ENCODE measurements at regions not wholly inside any gene's neighbourhood (a gene's known extent, or its start where the extent isn't known, plus 50 kb on each side); places are given as distances from the start of the nearest gene placed in this dataset.

- in situ Hi-C loops (cut with HindIII; ENCODE audit: low sequenced_read_pairs), result no loop called here
- no peak for DNase-seq (ENCODE audit: low read depth, low spot score)
- no peak for TF ChIP-seq CTCF (IDR thresholded peaks at IDR 0.05; ENCODE audit: low read depth, low read length)
- no peak overlapping the region for H3K4me3 ChIP-seq (ENCODE audit: low read depth, low read length)
These were observed 109.0 kb downstream of the ZNF518B start for GRCh38 chr4:10348241-10348640.

GRCh38 chr4:10347815-10348214 lies 109.4 kb downstream of the ZNF518B start:
- no peak for DNase-seq (ENCODE audit: low read depth, low spot score)
- in situ Hi-C loops (cut with HindIII; ENCODE audit: low sequenced_read_pairs), result no loop called here
- no peak overlapping the region for H3K4me3 ChIP-seq (ENCODE audit: low read depth, low read length)
- no peak for TF ChIP-seq CTCF (IDR thresholded peaks at IDR 0.05; ENCODE audit: low read depth, low read length)

GRCh38 chr4:10347281-10347795 lies 109.9 kb downstream of the ZNF518B start:
- DNase-seq (ENCODE audit: low read depth, low spot score), result no peak
- in situ Hi-C loops (cut with HindIII; ENCODE audit: low sequenced_read_pairs), result no loop called here
- TF ChIP-seq CTCF (IDR thresholded peaks at IDR 0.05; ENCODE audit: low read depth, low read length), result no peak
- H3K4me3 ChIP-seq (ENCODE audit: low read depth, low read length), result no peak overlapping the region

GRCh38 chr4:10346023-10346422 lies 111.2 kb downstream of the ZNF518B start:
- TF ChIP-seq CTCF (IDR thresholded peaks at IDR 0.05; ENCODE audit: low read depth, low read length), result no peak
- H3K4me3 ChIP-seq (ENCODE audit: low read depth, low read length), result no peak overlapping the region
- in situ Hi-C loops (cut with HindIII; ENCODE audit: low sequenced_read_pairs), result no loop called here
- no peak for DNase-seq (ENCODE audit: low read depth, low spot score)

GRCh38 chr4:10345381-10345784 lies 111.8 kb downstream of the ZNF518B start:
- no peak overlapping the region for H3K4me3 ChIP-seq (ENCODE audit: low read depth, low read length)
- in situ Hi-C loops (cut with HindIII; ENCODE audit: low sequenced_read_pairs), result no loop called here
- DNase-seq (ENCODE audit: low read depth, low spot score), result no peak
- TF ChIP-seq CTCF (IDR thresholded peaks at IDR 0.05; ENCODE audit: low read depth, low read length), result no peak

GRCh38 chr4:10344824-10345223 lies 112.4 kb downstream of the ZNF518B start:
- in situ Hi-C loops (cut with HindIII; ENCODE audit: low sequenced_read_pairs), result no loop called here
- no peak for TF ChIP-seq CTCF (IDR thresholded peaks at IDR 0.05; ENCODE audit: low read depth, low read length)
- no peak for DNase-seq (ENCODE audit: low read depth, low spot score)
- H3K4me3 ChIP-seq (ENCODE audit: low read depth, low read length), result no peak overlapping the region

- no peak overlapping the region for H3K4me3 ChIP-seq (ENCODE audit: low read depth, low read length)
- no peak for DNase-seq (ENCODE audit: low read depth, low spot score)
- no peak for TF ChIP-seq CTCF (IDR thresholded peaks at IDR 0.05; ENCODE audit: low read depth, low read length)
- in situ Hi-C loops (cut with HindIII; ENCODE audit: low sequenced_read_pairs), result no loop called here
These were observed 113.6 kb downstream of the ZNF518B start for GRCh38 chr4:10343656-10344055.

Measured in astrocyte of the spinal cord (primary cell).